ENCODE measurements at regions not wholly inside any gene's neighbourhood (a gene's known extent, or its start where the extent isn't known, plus 50 kb on each side); places are given as distances from the start of the nearest gene placed in this dataset.

DNA sequence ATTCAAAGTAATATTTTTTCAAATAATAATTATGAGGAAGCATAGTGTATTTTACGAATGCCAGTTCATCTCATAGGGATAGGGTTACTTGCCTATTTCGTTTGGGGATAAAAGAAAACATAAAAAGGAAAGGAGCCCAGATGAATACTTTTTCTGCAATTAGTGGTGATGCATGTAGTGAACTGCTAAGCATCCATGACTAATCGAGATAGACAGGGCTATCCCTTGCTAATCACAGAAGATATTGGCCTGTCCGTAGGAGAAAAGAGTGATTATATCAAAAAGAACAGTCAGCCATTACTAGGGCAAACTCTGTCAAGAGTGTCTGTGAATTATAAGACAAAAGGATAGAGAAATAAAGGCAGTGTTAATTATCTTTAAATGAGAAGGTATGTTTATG, 746.1 kb downstream of the C4orf33 start:
- TF ChIP-seq, protein P1, sequence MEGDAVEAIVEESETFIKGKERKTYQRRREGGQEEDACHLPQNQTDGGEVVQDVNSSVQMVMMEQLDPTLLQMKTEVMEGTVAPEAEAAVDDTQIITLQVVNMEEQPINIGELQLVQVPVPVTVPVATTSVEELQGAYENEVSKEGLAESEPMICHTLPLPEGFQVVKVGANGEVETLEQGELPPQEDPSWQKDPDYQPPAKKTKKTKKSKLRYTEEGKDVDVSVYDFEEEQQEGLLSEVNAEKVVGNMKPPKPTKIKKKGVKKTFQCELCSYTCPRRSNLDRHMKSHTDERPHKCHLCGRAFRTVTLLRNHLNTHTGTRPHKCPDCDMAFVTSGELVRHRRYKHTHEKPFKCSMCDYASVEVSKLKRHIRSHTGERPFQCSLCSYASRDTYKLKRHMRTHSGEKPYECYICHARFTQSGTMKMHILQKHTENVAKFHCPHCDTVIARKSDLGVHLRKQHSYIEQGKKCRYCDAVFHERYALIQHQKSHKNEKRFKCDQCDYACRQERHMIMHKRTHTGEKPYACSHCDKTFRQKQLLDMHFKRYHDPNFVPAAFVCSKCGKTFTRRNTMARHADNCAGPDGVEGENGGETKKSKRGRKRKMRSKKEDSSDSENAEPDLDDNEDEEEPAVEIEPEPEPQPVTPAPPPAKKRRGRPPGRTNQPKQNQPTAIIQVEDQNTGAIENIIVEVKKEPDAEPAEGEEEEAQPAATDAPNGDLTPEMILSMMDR (IDR thresholded peaks at IDR 0.05; ENCODE audit: low read depth, low read length) = no peak
- no peak for TF ChIP-seq EZH2phosphoT487 (IDR thresholded peaks at IDR 0.05; ENCODE audit: low read depth)

Measured in OCI-LY3 (cell line).